Right cardiac atrium (tissue), 5 donors: ENCODE measurements at regions not wholly inside any gene's neighbourhood (a gene's known extent, or its start where the extent isn't known, plus 50 kb on each side); places are given as distances from the start of the nearest gene placed in this dataset.

Source experiments
- ATAC-seq, 2 donors: fragments of 200-7000 bp; cut with Tn5 transposase; one replicate each; pipeline versions ENCODE4 v1.8.0 to v1.9.1; 2020; ENCODE audit warnings: moderate library complexity in 2 of 2, mild to moderate bottlenecking in 1 of 2
- DNase-seq, 3 donors: peaks; one replicate each; pipeline ENCODE4 v3.0.0-alpha.2; 2020
- H3K27ac ChIP-seq: one replicate; pipeline ENCODE4 v1.5.1; 2013; ENCODE audit warnings: mild to moderate bottlenecking, low read length, control low read depth, moderate library complexity
- H3K27me3 ChIP-seq: one replicate; pipeline ENCODE4 v1.6.1; 2013; ENCODE audit not compliant: control insufficient read depth, insufficient read depth
- H3K4me1 ChIP-seq: one replicate; pipeline ENCODE4 v1.6.1; 2013; ENCODE audit warnings: low read length; ENCODE audit not compliant: control insufficient read depth, insufficient read depth
- H3K4me3 ChIP-seq: one replicate; pipeline ENCODE4 v1.5.1; 2013; ENCODE audit warnings: low read length, control low read depth
- H3K9me3 ChIP-seq: one replicate; pipeline ENCODE4 v1.6.1; 2013; ENCODE audit warnings: low read length; ENCODE audit not compliant: control insufficient read depth
- WGBS: extraction: QIAGEN DNeasy Blood & Tissue Kit; methylation state at CpG from one replicate; pipeline ENCODE4 v1.1.7; 2013; 5-methylcytosine and 5-hydroxymethylcytosine counted together
- intact Hi-C, 4 donors: fragments of 100-400 bp; cut with DNase I; formaldehyde crosslinking; loops; one replicate each; pipeline versions ENCODE4 v1.11.0 to v1.14.0; 2022 to 2023
- donor health status: healthy with polysubstance abuse.
- donor health status: DM: no; HTN: yes; CAD: no.
- donor health status: DM: no; HTN: no; CAD: no.
- donor health status: DM: no; HTN: yes; CAD: no; lungs with severe emphysema.
- donor health status: DM: yes; HTN: yes; CAD: no.

DNA sequence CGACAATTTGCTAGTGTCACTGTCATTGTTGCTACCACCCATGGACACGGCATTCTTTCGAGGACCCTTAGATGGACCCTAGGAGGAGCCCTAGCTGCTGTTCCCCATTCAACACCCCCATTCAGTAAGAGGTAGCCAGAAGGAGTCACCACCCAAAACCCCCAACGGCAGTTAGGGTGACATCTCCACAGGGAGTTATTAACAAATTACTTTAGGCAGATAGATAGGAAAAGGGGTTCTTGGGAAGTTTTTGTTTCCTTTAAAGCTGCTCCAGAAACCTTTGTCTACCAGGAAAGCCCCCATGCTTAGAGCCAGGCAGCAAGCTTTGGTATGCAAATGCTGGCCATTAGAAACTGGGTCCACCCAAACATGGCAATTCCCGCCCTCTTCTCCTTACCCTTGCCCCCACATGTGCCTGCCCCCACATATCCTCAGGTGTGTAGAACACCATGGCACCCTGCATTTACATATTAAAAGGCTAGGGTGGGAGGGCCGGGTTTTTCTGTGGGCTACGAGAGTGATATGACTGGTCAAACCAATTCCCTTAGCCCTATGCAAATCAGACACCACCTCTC lies 190.9 kb downstream of the SLITRK6 start:
- WGBS: 74% methylated on average over 7 of the region's 7 CpGs
- no peaks in the 10 kb centered on the region for H3K27me3 ChIP-seq
- intact Hi-C loops: no loop called here
- no peak overlapping the region for H3K4me3 ChIP-seq
- H3K27ac ChIP-seq: no peak overlapping the region
- DNase-seq (no peak), ATAC-seq (no peak)
- H3K4me1 ChIP-seq: no peaks in the 10 kb centered on the region
- no peaks in the 10 kb centered on the region for H3K9me3 ChIP-seq

DNA sequence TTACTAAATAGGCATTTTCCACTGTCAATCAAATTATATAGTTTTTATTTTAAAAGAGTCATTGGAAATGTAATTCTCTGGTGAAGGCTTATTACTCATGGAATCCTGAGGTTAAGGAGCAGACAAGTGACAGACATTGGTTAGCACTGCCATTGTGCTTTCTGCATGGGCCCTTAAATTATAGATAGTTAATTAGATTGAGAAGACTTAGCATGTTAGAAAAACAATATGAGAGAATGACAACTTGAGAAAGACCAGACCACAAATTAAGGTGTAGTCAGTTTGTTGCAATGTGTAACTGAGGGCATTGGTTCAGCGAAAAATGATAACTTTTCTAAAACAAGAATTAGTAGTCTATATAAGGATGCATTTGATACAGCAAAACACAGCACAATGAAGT lies 195.5 kb downstream of the SLITRK6 start:
- intact Hi-C loops: no loop called here
- no peak for ATAC-seq

DNA sequence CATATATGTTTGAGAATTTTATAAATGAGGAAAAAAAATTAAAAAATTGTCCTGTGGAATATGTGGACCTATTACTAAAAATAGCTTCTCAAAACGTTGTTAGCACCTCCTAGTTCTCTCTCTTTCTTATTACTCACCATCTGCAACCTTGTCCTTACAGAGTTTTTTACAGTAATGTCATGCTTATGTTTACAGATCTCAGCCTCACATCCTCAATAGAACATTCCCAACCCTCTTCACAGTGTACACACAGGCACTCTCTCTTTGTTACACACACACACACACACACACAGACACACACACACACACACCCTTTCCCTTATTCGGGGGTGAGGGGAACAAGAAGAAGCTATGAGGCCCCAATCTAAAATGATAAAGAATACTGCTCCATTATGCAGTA lies 197.7 kb downstream of the SLITRK6 start:
- Histone ChIP-seq H3K4me3 (no peak overlapping the region), H3K9me3 (no peaks in the 10 kb centered on the region), H3K27ac (no peak overlapping the region), H3K27me3 (no peaks in the 10 kb centered on the region), H3K4me1 (no peaks in the 10 kb centered on the region)
- 40% methylated on average over 2 of the region's 2 CpGs for WGBS
- intact Hi-C loops: no loop called here
- no peak for DNase-seq
- ATAC-seq: no peak

More for the DNA sequence above, 195.5 kb downstream of the SLITRK6 start:
- H3K27me3 ChIP-seq: no peaks in the 10 kb centered on the region
- no peaks in the 10 kb centered on the region for H3K4me1 ChIP-seq
- no peak overlapping the region for H3K27ac ChIP-seq
- DNase-seq: no peak
- 91% methylated on average over 1 of the region's 1 CpG for WGBS
- H3K4me3 ChIP-seq: no peak overlapping the region
- H3K9me3 ChIP-seq: no peaks in the 10 kb centered on the region

DNA sequence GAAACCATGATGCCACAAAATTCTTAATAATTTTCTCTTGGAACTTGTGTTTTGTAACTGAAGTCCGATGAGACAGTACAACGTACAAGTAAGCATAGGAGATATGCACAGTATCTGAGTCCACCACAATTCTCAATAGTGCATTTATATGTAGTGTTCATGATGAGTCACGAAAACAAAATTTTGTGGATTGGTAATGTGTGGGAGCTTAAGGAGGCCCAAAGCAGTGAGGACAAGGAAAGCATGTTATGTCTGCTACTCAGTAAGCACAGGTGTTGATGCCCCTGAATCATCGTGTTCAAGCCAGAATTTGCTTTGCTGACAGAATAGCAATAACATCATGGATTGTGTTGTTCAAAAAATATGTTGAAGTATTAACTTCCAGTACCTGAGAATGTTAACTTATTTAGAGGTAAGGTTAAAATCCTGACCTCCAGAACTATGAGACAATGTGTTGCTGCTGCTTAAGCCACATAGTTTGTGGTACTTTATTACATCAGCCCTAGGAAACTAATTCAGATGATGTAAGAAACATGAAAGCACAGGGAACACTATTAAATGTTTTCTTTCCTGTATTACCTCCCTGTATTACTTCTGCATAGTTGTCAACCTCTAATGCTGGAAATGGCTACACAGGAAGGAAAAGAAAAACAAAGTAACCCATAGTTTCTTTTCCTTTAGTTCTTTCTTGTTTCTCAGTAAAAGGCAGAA lies 201.3 kb downstream of the SLITRK6 start:
- intact Hi-C loops: no loop called here

DNA sequence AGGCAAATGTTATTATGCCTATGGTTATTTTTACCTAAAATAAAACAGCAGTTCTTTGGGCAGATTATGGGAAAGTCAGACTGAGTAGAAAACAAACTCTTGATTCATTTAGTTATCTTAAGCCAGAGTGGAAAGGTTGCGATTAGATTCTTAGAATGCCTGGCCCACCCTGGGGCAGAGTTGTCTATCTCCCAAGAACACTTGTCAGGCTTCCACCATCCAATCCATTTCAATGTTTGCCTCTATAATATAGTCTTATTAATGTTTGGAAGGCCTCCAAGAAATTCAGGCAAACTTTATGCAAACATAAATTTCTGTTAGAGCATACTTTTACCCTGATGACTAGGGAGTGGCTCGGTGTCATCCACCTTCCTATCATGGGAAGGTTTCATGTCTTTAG lies 207.0 kb downstream of the SLITRK6 start:
- H3K9me3 ChIP-seq: no peaks in the 10 kb centered on the region
- 55% methylated on average over 2 of the region's 2 CpGs for WGBS
- no peak overlapping the region for H3K27ac ChIP-seq
- intact Hi-C loops: no loop called here
- ATAC-seq: no peak
- no peak overlapping the region for H3K4me3 ChIP-seq
- no peaks in the 10 kb centered on the region for H3K27me3 ChIP-seq
- DNase-seq: no peak
- no peaks in the 10 kb centered on the region for H3K4me1 ChIP-seq

More for the DNA sequence above, 201.3 kb downstream of the SLITRK6 start:
- H3K4me3 ChIP-seq: no peak overlapping the region
- DNase-seq (no peak), ATAC-seq (no peak)
- WGBS: 82% methylated on average over 4 of the region's 4 CpGs
- H3K9me3 ChIP-seq: no peaks in the 10 kb centered on the region
- no peaks in the 10 kb centered on the region for H3K4me1 ChIP-seq
- H3K27ac ChIP-seq: no peak overlapping the region
- no peaks in the 10 kb centered on the region for H3K27me3 ChIP-seq

DNA sequence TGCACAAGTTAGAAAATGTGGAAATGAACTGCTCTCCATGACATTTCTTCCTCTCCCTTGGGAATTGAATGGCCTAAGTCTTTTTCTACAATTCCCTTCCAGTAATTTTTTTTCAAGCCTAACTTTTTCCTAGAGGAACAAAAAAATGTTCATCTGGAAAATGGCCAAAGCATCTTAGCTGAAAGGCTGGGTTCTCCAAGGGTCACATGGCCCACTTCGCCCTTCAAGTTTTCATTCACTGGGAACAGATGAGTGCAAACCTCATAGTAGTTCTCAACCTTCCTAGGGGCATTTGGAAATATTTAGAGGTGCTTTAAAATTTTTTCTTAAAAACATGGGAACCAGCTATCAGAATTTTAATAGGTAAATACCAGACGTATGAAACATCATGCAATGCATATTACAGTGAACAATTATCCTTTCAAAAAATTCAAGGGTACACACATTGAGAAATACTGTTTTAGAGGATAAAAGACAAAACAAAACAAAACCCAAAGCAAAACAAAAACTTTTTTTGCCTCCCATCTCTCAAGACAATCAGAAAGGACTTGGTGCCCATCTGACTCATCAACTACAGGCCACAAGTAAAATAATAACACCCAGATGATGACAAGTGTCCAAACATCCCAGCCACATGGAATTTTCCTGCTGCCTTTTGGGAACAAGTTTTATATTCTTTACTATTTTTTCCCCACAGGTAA lies 208.8 kb downstream of the SLITRK6 start:
- no peak overlapping the region for H3K4me3 ChIP-seq
- H3K27ac ChIP-seq: no peak overlapping the region
- H3K9me3 ChIP-seq: no peaks in the 10 kb centered on the region
- DNase-seq: no peak
- no peaks in the 10 kb centered on the region for H3K4me1 ChIP-seq
- 68% methylated on average over 2 of the region's 2 CpGs for WGBS
- H3K27me3 ChIP-seq: no peaks in the 10 kb centered on the region
- intact Hi-C loops: no loop called here
- no peak for ATAC-seq

DNA sequence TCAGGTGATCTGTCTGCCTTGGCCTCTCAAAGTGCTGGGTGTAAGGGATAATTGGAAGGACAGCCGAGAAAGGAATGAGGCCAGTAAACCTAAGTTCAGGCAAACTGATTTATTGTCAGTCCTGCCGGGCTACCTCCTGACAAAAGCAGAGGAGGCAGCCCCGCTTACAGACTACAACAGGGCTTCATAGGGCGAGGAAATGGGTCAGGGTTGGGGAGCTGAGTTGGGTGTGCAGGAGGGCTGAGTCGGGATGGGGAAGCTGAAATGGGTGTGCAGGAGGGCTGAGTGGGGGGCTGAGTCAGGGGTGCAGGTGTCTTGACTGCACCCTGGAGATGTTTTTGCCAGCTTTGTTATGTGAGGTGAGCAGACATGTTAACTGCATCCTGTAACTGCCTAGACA lies 210.2 kb downstream of the SLITRK6 start:
- Histone ChIP-seq H3K27me3 (no peaks in the 10 kb centered on the region), H3K4me3 (no peak overlapping the region), H3K9me3 (no peaks in the 10 kb centered on the region), H3K27ac (no peak overlapping the region), H3K4me1 (no peaks in the 10 kb centered on the region)
- 89% methylated on average over 5 of the region's 5 CpGs for WGBS
- DNase-seq (no peak), ATAC-seq (no peak)
- intact Hi-C loops: no loop called here

DNA sequence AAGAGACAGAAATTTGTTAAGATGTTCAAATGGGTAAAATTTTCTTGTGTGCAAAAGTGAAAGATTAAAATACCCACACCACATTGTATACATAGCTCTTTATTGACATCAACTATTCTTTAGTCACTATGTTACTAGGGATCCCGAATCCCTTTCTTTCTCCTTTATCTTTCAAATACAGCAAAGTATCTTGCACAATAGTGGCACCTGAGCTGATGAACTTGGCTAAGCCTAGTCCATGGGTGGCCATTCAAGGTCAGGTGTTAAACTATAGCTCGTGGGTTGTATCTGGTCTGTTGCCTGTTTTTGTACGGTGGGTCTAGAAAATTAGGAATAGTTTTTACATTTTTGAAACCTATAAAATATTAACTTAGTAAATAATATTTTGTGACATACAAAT lies 210.9 kb downstream of the SLITRK6 start:
- DNase-seq (no peak), ATAC-seq (no peak)
- Histone ChIP-seq H3K9me3 (no peaks in the 10 kb centered on the region), H3K27me3 (no peaks in the 10 kb centered on the region), H3K4me3 (no peak overlapping the region), H3K4me1 (no peaks in the 10 kb centered on the region), H3K27ac (no peak overlapping the region)
- intact Hi-C loops: no loop called here
- 79% methylated on average over 3 of the region's 3 CpGs for WGBS

DNA sequence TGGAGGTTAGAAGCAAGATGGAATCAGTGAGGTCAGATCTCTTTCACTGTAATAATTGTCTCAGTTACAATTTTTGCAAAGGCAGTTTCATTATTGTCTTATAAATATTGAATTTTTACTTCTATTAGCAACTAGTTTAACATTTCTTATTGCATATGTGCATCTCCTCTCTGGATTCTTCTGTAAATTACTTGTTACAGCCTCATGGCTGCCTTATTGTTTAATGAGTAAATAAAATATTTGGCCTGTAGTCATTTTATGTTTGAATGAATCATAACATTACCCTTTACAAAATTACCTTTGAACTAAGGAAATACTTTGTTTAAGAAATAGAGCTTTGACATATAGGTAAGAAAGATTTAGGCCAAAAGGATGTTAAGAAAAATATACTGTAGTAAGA lies 212.4 kb downstream of the SLITRK6 start:
- Histone ChIP-seq H3K27me3 (no peaks in the 10 kb centered on the region), H3K9me3 (no peaks in the 10 kb centered on the region), H3K27ac (no peak overlapping the region), H3K4me1 (no peaks in the 10 kb centered on the region), H3K4me3 (no peak overlapping the region)
- no peak for ATAC-seq
- DNase-seq: no peak
- intact Hi-C loops: no loop called here

DNA sequence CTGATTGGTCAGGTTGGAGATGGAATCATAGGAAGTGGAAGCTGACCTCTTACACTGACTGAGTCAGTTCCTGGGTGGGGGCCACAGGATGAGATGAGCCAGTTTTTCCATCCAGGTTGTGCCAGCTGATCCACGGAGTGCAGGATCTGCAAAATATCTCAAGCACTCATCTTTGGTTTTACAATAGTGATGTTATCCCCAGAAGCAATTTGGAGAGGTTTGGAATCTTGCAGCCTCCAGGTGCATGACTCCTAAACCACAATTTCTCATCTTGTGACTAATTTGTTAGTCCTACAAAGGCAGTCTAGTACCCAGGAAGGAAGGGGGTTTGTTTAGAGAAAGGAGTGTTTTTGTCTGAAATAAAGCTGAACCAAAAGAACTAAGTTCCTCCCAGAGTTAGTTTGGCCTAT lies 212.8 kb downstream of the SLITRK6 start:
- no peak for ATAC-seq
- intact Hi-C loops: no loop called here

DNA sequence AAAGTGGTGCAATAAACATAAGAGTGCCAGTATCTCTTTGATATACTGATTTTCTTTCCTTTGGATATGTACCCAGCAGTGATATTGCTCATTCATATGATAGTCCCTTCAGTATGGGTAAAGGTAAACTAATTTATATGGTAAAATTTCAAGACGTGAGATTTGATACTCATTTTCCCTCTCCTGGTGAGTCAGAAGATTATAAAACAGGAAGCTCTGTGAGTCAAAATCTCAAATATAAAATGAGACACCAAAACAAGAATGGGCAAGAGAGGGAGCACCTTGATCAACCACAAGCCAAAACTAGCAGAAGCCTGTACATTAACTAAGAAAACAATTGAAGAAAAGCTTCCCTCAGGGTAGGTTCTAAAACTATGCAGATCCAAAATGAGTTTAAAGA lies 216.3 kb downstream of the SLITRK6 start:
- intact Hi-C loops: no loop called here
- Histone ChIP-seq H3K27me3 (no peaks in the 10 kb centered on the region), H3K9me3 (no peaks in the 10 kb centered on the region), H3K27ac (no peak overlapping the region), H3K4me3 (no peak overlapping the region), H3K4me1 (no peaks in the 10 kb centered on the region)
- no peak for ATAC-seq
- WGBS: 75% methylated on average over 1 of the region's 1 CpG
- DNase-seq: no peak

More for the DNA sequence above, 212.8 kb downstream of the SLITRK6 start:
- H3K27ac ChIP-seq: no peak overlapping the region
- no peaks in the 10 kb centered on the region for H3K27me3 ChIP-seq
- DNase-seq: no peak
- 55% methylated on average over 1 of the region's 1 CpG for WGBS
- H3K4me3 ChIP-seq: no peak overlapping the region
- no peaks in the 10 kb centered on the region for H3K9me3 ChIP-seq
- H3K4me1 ChIP-seq: no peaks in the 10 kb centered on the region
